ENCODE measurements at regions not wholly inside any gene's neighbourhood (a gene's known extent, or its start where the extent isn't known, plus 50 kb on each side); places are given as distances from the start of the nearest gene placed in this dataset.

- Histone ChIP-seq H3F3A (ENCODE audit: insufficient read depth, low read length) (no peaks in the 10 kb centered on the region), H3K27ac (ENCODE audit: low read depth, low read length, poor library complexity, severe bottlenecking) (no peak overlapping the region), H3K9me2 (ENCODE audit: low read depth, low read length) (no peaks in the 10 kb centered on the region), H3K27me3 (ENCODE audit: insufficient read depth, low read length) (no peaks in the 10 kb centered on the region), H3K36me3 (ENCODE audit: insufficient read depth, low read length) (no peaks in the 10 kb centered on the region), H3K9me3 (ENCODE audit: low read length) (no peaks in the 10 kb centered on the region), H3K79me2 (ENCODE audit: insufficient read depth, low read length) (no peaks in the 10 kb centered on the region), H2AFZ (ENCODE audit: low read length) (no peak overlapping the region), H3K4me1 (ENCODE audit: insufficient read depth, low read length, severe bottlenecking) (no peaks in the 10 kb centered on the region), H3K4me3 (ENCODE audit: low read depth, low read length, poor library complexity, severe bottlenecking) (no peak overlapping the region), H3K4me2 (ENCODE audit: low read length) (no peak overlapping the region), H4K20me1 (ENCODE audit: insufficient read depth, low read length) (no peaks in the 10 kb centered on the region), H3K9ac (ENCODE audit: low read length) (no peak overlapping the region)
- TF ChIP-seq, protein P1, sequence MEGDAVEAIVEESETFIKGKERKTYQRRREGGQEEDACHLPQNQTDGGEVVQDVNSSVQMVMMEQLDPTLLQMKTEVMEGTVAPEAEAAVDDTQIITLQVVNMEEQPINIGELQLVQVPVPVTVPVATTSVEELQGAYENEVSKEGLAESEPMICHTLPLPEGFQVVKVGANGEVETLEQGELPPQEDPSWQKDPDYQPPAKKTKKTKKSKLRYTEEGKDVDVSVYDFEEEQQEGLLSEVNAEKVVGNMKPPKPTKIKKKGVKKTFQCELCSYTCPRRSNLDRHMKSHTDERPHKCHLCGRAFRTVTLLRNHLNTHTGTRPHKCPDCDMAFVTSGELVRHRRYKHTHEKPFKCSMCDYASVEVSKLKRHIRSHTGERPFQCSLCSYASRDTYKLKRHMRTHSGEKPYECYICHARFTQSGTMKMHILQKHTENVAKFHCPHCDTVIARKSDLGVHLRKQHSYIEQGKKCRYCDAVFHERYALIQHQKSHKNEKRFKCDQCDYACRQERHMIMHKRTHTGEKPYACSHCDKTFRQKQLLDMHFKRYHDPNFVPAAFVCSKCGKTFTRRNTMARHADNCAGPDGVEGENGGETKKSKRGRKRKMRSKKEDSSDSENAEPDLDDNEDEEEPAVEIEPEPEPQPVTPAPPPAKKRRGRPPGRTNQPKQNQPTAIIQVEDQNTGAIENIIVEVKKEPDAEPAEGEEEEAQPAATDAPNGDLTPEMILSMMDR (IDR thresholded peaks at IDR 0.05; ENCODE audit: low read length), result no peak
- no peak for TF ChIP-seq EZH2 (IDR thresholded peaks at IDR 0.05; ENCODE audit: borderline replicate concordance, low read length)
Measured at GRCh38 chr7:108810756-108811385, 241.2 kb downstream of the DNAJB9 start.

DNA sequence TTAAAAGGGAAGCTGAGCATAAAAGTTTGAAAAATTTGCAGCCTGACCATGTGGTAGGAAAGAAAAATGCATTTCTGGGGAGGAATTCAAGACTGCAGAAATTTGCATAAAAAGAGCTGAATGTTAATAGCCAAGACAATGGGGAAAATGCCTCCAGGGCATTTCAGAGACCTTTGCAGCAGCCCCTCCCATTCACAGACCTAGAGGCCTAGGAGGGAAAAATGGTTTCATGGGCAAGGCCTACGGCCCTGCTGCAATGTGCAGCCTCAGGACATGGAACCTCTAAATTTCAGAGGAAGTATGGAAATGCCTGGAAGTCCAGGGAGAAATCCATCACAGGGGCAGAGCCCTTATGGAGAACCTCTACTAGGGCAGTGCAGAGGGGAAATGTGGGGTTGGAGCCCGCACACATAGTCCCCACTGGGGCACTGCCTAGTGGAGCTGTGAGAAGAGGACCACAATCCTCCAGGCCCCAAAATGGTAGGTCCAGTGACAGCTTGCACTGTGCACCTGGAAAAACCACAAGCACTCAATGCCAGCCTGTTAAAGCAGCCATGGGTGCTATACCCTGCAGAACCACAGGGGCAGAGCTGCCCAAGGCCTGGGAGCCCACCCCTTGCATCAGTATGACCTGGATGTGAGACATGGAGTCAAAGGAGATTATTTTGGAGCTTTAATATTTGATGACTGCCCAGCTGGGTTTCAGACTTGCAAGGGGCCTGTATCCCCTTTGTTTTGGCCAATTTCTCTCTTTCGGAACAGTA lies 243.8 kb downstream of the DNAJB9 start:
- H3K27me3 ChIP-seq (ENCODE audit: insufficient read depth, low read length), result no peaks in the 10 kb centered on the region
- H3K4me1 ChIP-seq (ENCODE audit: insufficient read depth, low read length, severe bottlenecking), result no peaks in the 10 kb centered on the region
- no peaks in the 10 kb centered on the region for H3F3A ChIP-seq (ENCODE audit: insufficient read depth, low read length)
- no peaks in the 10 kb centered on the region for H3K9me2 ChIP-seq (ENCODE audit: low read depth, low read length)
- no peaks in the 10 kb centered on the region for H3K79me2 ChIP-seq (ENCODE audit: insufficient read depth, low read length)
- no peak overlapping the region for H3K9ac ChIP-seq (ENCODE audit: low read length)
- H3K4me2 ChIP-seq (ENCODE audit: low read length), result no peak overlapping the region
- no peak overlapping the region for H3K27ac ChIP-seq (ENCODE audit: low read depth, low read length, poor library complexity, severe bottlenecking)
- TF ChIP-seq, protein P1 (IDR thresholded peaks at IDR 0.05; ENCODE audit: low read length), result no peak
- TF ChIP-seq EZH2 (IDR thresholded peaks at IDR 0.05; ENCODE audit: borderline replicate concordance, low read length), result no peak
- H4K20me1 ChIP-seq (ENCODE audit: insufficient read depth, low read length), result no peaks in the 10 kb centered on the region
- H3K4me3 ChIP-seq (ENCODE audit: low read depth, low read length, poor library complexity, severe bottlenecking), result no peak overlapping the region
- H3K9me3 ChIP-seq (ENCODE audit: low read length), result no peaks in the 10 kb centered on the region
- no peak overlapping the region for H2AFZ ChIP-seq (ENCODE audit: low read length)
- H3K36me3 ChIP-seq (ENCODE audit: insufficient read depth, low read length), result no peaks in the 10 kb centered on the region

DNA sequence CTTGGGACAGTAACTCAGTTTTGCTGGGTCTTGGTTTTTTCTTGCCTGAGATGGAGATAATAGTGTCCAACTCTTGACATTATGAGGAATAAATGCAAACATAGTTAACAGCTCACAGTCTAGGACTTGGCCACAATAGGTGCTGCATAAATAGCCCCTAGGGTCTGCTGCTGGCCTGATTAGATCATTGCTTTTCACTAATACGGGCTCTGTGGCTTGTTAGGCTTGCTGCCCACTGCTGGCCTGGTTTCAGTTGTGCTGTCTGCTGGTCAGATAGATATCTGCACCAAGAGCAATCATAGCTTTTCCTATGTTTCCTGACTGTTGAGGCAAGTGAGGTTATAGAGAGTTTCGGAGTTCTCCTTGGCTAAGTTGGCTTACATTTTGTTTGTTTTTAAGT lies 246.1 kb downstream of the DNAJB9 start:
- no peak overlapping the region for H3K4me3 ChIP-seq (ENCODE audit: low read depth, low read length, poor library complexity, severe bottlenecking)
- no peak overlapping the region for H3K4me2 ChIP-seq (ENCODE audit: low read length)
- no peaks in the 10 kb centered on the region for H3F3A ChIP-seq (ENCODE audit: insufficient read depth, low read length)
- H3K9me3 ChIP-seq (ENCODE audit: low read length), result no peaks in the 10 kb centered on the region
- no peaks in the 10 kb centered on the region for H3K36me3 ChIP-seq (ENCODE audit: insufficient read depth, low read length)
- H3K9me2 ChIP-seq (ENCODE audit: low read depth, low read length), result no peaks in the 10 kb centered on the region
- no peaks in the 10 kb centered on the region for H3K79me2 ChIP-seq (ENCODE audit: insufficient read depth, low read length)
- TF ChIP-seq EZH2 (IDR thresholded peaks at IDR 0.05; ENCODE audit: borderline replicate concordance, low read length), result no peak
- TF ChIP-seq, protein P1 (IDR thresholded peaks at IDR 0.05; ENCODE audit: low read length), result no peak
- no peak overlapping the region for H3K27ac ChIP-seq (ENCODE audit: low read depth, low read length, poor library complexity, severe bottlenecking)
- H3K27me3 ChIP-seq (ENCODE audit: insufficient read depth, low read length), result no peaks in the 10 kb centered on the region
- H3K9ac ChIP-seq (ENCODE audit: low read length), result no peak overlapping the region
- H3K4me1 ChIP-seq (ENCODE audit: insufficient read depth, low read length, severe bottlenecking), result no peaks in the 10 kb centered on the region
- no peaks in the 10 kb centered on the region for H4K20me1 ChIP-seq (ENCODE audit: insufficient read depth, low read length)
- no peak overlapping the region for H2AFZ ChIP-seq (ENCODE audit: low read length)
